Osteocyte (in vitro differentiated cells): ENCODE measurements at regions not wholly inside any gene's neighbourhood (a gene's known extent, or its start where the extent isn't known, plus 50 kb on each side); places are given as distances from the start of the nearest gene placed in this dataset.

Source experiments
- DNase-seq: peaks from one replicate; pipeline ENCODE4 v3.0.0; 2021; ENCODE audit warnings: mixed read lengths; ENCODE audit not compliant: unreplicated experiment; ENCODE audit errors: extremely low spot score
- H3K27ac Mint-ChIP-seq: one replicate; pipeline ENCODE4 v1.8.0; 2021; ENCODE audit warnings: mild to moderate bottlenecking, mixed read lengths; ENCODE audit not compliant: unreplicated experiment
- H3K27me3 Mint-ChIP-seq: one replicate; pipeline ENCODE4 v1.8.0; 2021; ENCODE audit warnings: mixed read lengths; ENCODE audit not compliant: unreplicated experiment
- H3K36me3 Mint-ChIP-seq: one replicate; pipeline ENCODE4 v1.8.0; 2021; ENCODE audit warnings: mixed read lengths; ENCODE audit not compliant: unreplicated experiment
- H3K4me1 Mint-ChIP-seq: one replicate; pipeline ENCODE4 v1.8.0; 2021; ENCODE audit warnings: mixed read lengths; ENCODE audit not compliant: unreplicated experiment
- H3K4me3 Mint-ChIP-seq: one replicate; pipeline ENCODE4 v1.8.0; 2021; ENCODE audit warnings: mild to moderate bottlenecking, moderate library complexity, mixed read lengths; ENCODE audit not compliant: unreplicated experiment
- H3K9me3 Mint-ChIP-seq: one replicate; pipeline ENCODE4 v1.8.0; 2021; ENCODE audit warnings: mixed read lengths; ENCODE audit not compliant: unreplicated experiment
- CTCF ChIP-seq: fragments of 200-600 bp; sonication (generic); IDR thresholded peaks from 2 replicates; pipeline ENCODE4 v1.5.0; 2021; ENCODE audit warnings: antibody characterized with exemption, mild to moderate bottlenecking, moderate library complexity

GRCh38 chr18:2412996-2413751 is 158.1 kb downstream of the METTL4 start:
- TF ChIP-seq CTCF, result no peak
- no peaks in the 10 kb centered on the region for H3K4me1 Mint-ChIP-seq
- no peaks in the 10 kb centered on the region for H3K36me3 Mint-ChIP-seq
- no peak for DNase-seq
- H3K27ac Mint-ChIP-seq, result no peak overlapping the region
- no peaks in the 10 kb centered on the region for H3K27me3 Mint-ChIP-seq
- H3K9me3 Mint-ChIP-seq, result no peaks in the 10 kb centered on the region
- H3K4me3 Mint-ChIP-seq, result no peak overlapping the region

GRCh38 chr18:2414235-2414634 is 157.1 kb downstream of the METTL4 start:
- Mint-ChIP-seq H3K36me3 (no peaks in the 10 kb centered on the region), H3K9me3 (no peaks in the 10 kb centered on the region), H3K4me1 (no peaks in the 10 kb centered on the region), H3K27ac (no peak overlapping the region), H3K27me3 (no peaks in the 10 kb centered on the region), H3K4me3 (no peak overlapping the region)
- TF ChIP-seq CTCF, result no peak
- no peak for DNase-seq

- TF ChIP-seq CTCF, result no peak
- Mint-ChIP-seq H3K27ac (no peak overlapping the region), H3K4me3 (no peak overlapping the region)
These were observed 155.6 kb downstream of the METTL4 start for GRCh38 chr18:2415656-2416055.

GRCh38 chr18:2417861-2418610 is 153.3 kb downstream of the METTL4 start:
- Mint-ChIP-seq H3K27me3 (peaks cover 3% of the 10 kb centered on the region), H3K36me3 (no peaks in the 10 kb centered on the region), H3K9me3 (no peaks in the 10 kb centered on the region), H3K4me1 (no peaks in the 10 kb centered on the region), H3K27ac (no peak overlapping the region), H3K4me3 (no peak overlapping the region)
- no peak for DNase-seq
- TF ChIP-seq CTCF, result no peak

More at GRCh38 chr18:2415656-2416055, 155.6 kb downstream of the METTL4 start:
- Mint-ChIP-seq H3K4me1 (no peaks in the 10 kb centered on the region), H3K27me3 (peaks cover 2% of the 10 kb centered on the region), H3K36me3 (no peaks in the 10 kb centered on the region), H3K9me3 (no peaks in the 10 kb centered on the region)
- DNase-seq, result no peak

GRCh38 chr18:2420367-2420766 is 150.9 kb downstream of the METTL4 start:
- Mint-ChIP-seq H3K9me3 (no peaks in the 10 kb centered on the region), H3K27ac (no peak overlapping the region), H3K4me1 (no peaks in the 10 kb centered on the region), H3K4me3 (no peak overlapping the region), H3K36me3 (no peaks in the 10 kb centered on the region), H3K27me3 (peaks cover 4% of the 10 kb centered on the region)
- DNase-seq, result no peak
- TF ChIP-seq CTCF, result no peak
